ENCODE measurements at regions not wholly inside any gene's neighbourhood (a gene's known extent, or its start where the extent isn't known, plus 50 kb on each side); places are given as distances from the start of the nearest gene placed in this dataset.

- TF ChIP-seq POU6F1 (CRISPR knock-in tag; IDR thresholded peaks at IDR 0.05; ENCODE audit: borderline replicate concordance, low read depth) (no peak), PATZ1 (CRISPR knock-in tag; IDR thresholded peaks at IDR 0.05; ENCODE audit: borderline replicate concordance) (no peak), ZNF8 (CRISPR knock-in tag; IDR thresholded peaks at IDR 0.05) (no peak), GLIS3 (CRISPR knock-in tag; IDR thresholded peaks at IDR 0.05) (no peak), ZC3H10 (CRISPR knock-in tag; IDR thresholded peaks at IDR 0.05) (no peak)
Observed at GRCh38 chr1:219797683-219798082, 130.7 kb downstream of the SLC30A10 start.

Measured in SK-N-SH treated with all-trans-retinoic acid at 6 μM for 48 hours (cell line).